GM12874 (cell line): ENCODE measurements at regions not wholly inside any gene's neighbourhood (a gene's known extent, or its start where the extent isn't known, plus 50 kb on each side); places are given as distances from the start of the nearest gene placed in this dataset.

Experiments used
- TF ChIP-seq, protein P1 (sequence below): IDR thresholded peaks from 2 replicates; pipeline ENCODE4 v1.5.1; 2011; ENCODE audit warnings: low read depth, mild to moderate bottlenecking, control low read depth, low read length, moderate library complexity; ENCODE audit not compliant: insufficient read depth

DNA sequence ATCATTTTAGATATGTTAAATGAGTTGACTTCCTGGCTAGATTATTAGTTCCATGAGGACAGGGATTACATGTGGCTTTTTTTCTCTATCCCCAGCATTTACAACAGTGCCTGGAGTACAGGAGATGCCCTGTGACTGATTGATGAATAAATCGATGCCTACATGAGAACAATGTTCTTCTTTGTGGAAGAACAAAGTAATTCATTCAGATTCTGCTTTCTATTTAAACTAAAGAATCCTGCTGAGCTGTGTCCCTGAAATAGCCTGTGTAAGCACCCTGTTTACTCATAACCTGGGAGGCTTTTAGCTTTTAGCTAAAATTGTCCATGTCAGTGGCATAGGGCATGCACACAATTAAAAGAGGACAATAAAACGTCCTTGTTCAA, 125.1 kb upstream of the BTBD3 start:
- TF ChIP-seq, protein P1, sequence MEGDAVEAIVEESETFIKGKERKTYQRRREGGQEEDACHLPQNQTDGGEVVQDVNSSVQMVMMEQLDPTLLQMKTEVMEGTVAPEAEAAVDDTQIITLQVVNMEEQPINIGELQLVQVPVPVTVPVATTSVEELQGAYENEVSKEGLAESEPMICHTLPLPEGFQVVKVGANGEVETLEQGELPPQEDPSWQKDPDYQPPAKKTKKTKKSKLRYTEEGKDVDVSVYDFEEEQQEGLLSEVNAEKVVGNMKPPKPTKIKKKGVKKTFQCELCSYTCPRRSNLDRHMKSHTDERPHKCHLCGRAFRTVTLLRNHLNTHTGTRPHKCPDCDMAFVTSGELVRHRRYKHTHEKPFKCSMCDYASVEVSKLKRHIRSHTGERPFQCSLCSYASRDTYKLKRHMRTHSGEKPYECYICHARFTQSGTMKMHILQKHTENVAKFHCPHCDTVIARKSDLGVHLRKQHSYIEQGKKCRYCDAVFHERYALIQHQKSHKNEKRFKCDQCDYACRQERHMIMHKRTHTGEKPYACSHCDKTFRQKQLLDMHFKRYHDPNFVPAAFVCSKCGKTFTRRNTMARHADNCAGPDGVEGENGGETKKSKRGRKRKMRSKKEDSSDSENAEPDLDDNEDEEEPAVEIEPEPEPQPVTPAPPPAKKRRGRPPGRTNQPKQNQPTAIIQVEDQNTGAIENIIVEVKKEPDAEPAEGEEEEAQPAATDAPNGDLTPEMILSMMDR = no peak

DNA sequence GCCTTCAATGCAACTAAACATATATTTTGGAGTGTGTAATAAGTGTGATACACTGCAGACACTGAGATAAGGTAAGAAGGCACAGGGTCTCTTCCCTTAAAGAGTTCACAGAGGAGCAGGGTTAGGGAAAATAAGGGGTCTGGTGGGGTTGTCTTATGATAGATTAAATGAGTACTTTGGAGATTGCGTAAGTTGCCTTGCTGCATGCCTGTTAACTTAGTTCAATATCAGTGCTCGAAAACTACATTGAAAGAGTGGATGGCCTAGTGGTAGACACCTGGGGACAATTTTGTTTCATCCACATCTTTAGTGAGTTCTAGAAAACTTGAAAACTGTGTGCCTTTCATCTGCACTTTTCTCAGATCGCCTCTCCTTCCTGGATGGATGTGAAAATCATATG, 123.2 kb upstream of the BTBD3 start:
- TF ChIP-seq, protein P1 = no peak

DNA sequence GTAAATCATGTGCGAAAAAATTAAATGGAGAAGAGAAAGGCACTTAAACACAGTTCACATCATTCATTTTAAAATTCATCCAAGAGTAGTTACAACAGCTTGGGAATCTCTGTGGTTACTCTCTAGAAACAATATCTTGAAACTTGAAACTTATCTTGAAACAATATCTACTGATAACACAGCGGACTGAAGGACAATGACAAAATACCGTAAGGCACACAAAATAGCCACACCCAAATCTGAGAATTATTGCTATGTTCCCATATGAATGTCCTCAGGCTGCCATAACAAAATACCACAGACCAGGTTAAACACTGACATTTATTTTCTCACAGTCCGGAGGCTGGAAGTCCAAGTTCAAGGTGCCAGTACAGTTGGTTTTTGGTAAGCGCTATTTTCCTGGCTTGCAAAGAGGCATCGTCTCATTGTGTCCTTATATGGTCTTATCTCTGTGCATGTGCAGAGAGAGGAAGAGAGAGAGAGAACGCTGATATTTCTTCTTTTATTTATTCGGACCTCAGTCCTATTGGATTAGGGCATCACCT, 122.5 kb upstream of the BTBD3 start:
- TF ChIP-seq, protein P1 = no peak

DNA sequence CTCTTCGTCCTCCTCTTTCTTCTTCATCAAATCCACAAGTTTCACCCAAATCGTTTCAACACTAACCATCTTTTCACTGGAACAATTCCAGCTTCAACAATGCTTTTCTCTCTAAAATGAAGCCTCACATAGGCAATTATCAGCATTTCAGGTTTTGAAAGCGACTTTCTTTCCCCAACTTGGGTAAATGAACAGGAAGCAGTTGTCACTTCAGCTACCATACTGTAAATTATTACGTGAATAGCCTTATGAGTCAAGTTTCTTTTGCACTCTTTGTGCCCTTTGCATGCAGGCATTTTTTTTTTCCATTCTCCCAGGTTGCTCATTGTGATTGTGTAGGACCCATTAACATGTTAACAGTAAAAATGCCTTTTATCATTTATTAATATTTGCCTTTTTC, 121.7 kb upstream of the BTBD3 start:
- TF ChIP-seq, protein P1 = no peak

DNA sequence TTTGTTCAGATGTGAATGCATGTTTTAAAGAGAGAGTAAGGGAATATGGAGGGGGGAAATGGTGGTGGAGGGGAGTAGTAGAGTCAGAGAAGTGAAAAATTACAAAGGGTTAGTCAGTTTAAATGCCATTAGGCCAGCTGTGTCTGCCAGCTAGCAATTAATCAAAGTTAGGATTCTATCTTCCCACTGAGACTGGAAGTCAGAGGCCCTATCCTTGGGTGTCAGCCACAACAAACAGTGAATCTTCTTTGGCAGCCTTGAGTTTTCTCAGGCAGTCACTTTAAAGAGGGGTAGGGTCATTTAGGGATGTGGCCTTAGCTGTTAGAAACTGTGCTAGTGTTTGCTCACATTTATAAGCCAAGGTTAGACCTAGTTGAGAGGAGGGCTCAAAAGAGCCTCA, 120.5 kb upstream of the BTBD3 start:
- TF ChIP-seq, protein P1 = no peak

DNA sequence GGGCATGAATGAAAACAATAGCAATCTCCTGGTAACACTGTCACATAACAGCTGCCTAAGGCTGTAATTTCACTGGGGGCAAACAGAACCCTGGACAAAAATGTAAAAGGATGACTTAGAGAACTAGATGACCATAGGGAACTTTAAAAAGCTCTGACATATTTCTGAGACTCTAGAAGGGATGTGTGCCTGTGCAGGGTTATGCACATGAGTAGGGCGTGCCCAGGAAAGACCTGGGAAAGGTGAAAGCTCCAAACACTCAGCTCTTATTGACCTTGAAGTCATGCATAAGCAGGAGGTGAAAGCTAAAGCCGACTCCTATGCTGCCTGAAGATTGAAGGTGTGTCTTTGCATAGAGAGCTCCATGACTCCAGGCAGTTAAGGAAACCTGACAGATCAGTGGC, 118.4 kb upstream of the BTBD3 start:
- TF ChIP-seq, protein P1 = no peak

DNA sequence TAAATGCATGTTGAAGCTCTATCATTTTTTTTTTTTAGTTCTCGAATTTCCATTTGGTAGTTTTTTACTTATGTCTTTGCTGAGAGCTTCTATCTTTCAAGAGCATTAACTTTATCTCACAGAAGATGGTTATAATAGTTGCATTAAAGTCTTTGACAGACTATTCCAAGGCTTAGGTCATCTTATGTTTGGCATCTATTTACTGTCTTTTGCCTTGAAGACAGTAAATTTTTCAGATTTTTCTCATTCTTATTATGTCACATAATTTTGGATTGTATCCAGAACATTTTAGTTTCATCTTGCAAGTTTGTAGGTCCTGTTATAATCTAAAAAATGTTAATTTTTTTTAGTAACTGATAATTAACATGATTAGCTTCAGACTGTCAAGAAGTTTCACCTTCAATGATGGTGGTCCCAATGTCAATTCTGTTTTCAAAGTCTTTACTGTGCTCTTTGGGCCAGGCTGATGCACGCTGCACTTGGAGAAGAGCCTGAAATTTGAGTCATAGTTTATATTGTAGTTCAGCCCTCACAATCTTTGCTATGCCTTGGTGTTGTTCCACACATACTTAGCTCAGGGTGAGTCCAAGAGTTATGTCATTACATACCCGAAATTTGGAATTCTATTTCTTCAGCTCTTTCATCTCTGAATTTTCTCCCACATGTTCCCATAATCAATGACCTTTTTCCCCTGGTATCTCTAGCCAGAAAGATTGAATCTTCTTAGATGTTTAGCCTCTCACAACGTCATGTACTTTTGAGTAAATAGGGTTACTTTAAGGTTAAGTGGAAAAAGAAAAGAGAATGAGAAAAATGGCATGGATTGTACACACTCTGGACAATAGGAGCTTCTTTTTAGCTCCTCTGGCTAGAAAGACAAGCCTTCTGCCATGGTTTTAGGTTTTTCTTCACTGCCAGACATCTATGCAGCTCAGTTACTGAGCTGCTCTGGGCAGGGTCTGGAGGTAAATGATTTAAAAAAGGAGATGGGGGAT, 110.3 kb upstream of the BTBD3 start:
- TF ChIP-seq, protein P1 = no peak
